Vagina (tissue), 2 donors: ENCODE measurements at regions not wholly inside any gene's neighbourhood (a gene's known extent, or its start where the extent isn't known, plus 50 kb on each side); places are given as distances from the start of the nearest gene placed in this dataset.

ENCODE experiments used
- POLR2A ChIP-seq, 2 donors: fragments of 450-650 bp; IDR thresholded peaks; one replicate each; pipeline ENCODE4 v1.6.1; 2017; ENCODE audit warnings: antibody characterized with exemption in 2 of 2, mild to moderate bottlenecking in 2 of 2, moderate library complexity in 2 of 2
- TF ChIP-seq, protein P1 (sequence below), 3 experiments: fragments of 450-650 bp in 2 of 3; fragments of 200-600 bp in 1 of 3; sonication (generic) in 1 of 3; IDR thresholded peaks; one replicate each; pipeline ENCODE4 v1.5.1; 2017 to 2019; ENCODE audit warnings: antibody characterized with exemption in 3 of 3, mild to moderate bottlenecking in 2 of 3, moderate library complexity in 2 of 3

- TF ChIP-seq, protein P1, sequence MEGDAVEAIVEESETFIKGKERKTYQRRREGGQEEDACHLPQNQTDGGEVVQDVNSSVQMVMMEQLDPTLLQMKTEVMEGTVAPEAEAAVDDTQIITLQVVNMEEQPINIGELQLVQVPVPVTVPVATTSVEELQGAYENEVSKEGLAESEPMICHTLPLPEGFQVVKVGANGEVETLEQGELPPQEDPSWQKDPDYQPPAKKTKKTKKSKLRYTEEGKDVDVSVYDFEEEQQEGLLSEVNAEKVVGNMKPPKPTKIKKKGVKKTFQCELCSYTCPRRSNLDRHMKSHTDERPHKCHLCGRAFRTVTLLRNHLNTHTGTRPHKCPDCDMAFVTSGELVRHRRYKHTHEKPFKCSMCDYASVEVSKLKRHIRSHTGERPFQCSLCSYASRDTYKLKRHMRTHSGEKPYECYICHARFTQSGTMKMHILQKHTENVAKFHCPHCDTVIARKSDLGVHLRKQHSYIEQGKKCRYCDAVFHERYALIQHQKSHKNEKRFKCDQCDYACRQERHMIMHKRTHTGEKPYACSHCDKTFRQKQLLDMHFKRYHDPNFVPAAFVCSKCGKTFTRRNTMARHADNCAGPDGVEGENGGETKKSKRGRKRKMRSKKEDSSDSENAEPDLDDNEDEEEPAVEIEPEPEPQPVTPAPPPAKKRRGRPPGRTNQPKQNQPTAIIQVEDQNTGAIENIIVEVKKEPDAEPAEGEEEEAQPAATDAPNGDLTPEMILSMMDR (IDR thresholded peaks at IDR 0.05) = no peak
- TF ChIP-seq POLR2A (IDR thresholded peaks at IDR 0.05) = no peak
These were observed 265.0 kb upstream of the NPSR1 start for GRCh38 chr7:34392972-34393371.
